WTC11 (cell line): ENCODE measurements at regions not wholly inside any gene's neighbourhood (a gene's known extent, or its start where the extent isn't known, plus 50 kb on each side); places are given as distances from the start of the nearest gene placed in this dataset.

ENCODE experiments used
- ATAC-seq: fragments of 200-7000 bp; cut with Tn5 transposase; 2 replicates; pipeline ENCODE4 v1.10.0; 2021; ENCODE audit warnings: mild to moderate bottlenecking, moderate library complexity
- CTCF ChIA-PET: fragments of 300-600 bp; sonication (Branson Sonifier 250); formaldehyde crosslinking; loops from one replicate; lab custom pipeline; 2021; ENCODE audit warnings: antibody characterized with exemption; lab: Charles Lee
- POLR2A ChIA-PET: fragments of 350-600 bp; sonication (Branson Sonifier 250); formaldehyde crosslinking; loops from one replicate; lab custom pipeline; 2021; ENCODE audit warnings: antibody characterized with exemption; lab: Charles Lee
- DNase-seq: peaks from one replicate; pipeline ENCODE4 v3.0.0; 2021; ENCODE audit warnings: low spot score
- H3K27ac Mint-ChIP-seq: 2 replicates; pipeline ENCODE4 v1.8.0; 2021; ENCODE audit warnings: mixed read lengths
- H3K27me3 Mint-ChIP-seq: 2 replicates; pipeline ENCODE4 v1.8.0; 2021; ENCODE audit warnings: low read depth, mild to moderate bottlenecking, moderate library complexity, mixed read lengths
- H3K36me3 Mint-ChIP-seq: 2 replicates; pipeline ENCODE4 v1.8.0; 2021; ENCODE audit warnings: mixed read lengths
- H3K4me1 Mint-ChIP-seq: 2 replicates; pipeline ENCODE4 v1.8.0; 2022; ENCODE audit warnings: mixed read lengths
- H3K4me3 Mint-ChIP-seq: 2 replicates; pipeline ENCODE4 v1.8.0; 2021; ENCODE audit warnings: mild to moderate bottlenecking, moderate library complexity, mixed read lengths
- H3K9me3 Mint-ChIP-seq: 2 replicates; pipeline ENCODE4 v1.8.0; 2021; ENCODE audit warnings: mixed read lengths
- CREB1 ChIP-seq: sonication (generic); formaldehyde crosslinking; IDR thresholded peaks from 2 replicates; pipeline ENCODE4 v1.8.0; 2023; ENCODE audit warnings: mild to moderate bottlenecking, missing genetic modification reagents
- ESRRA ChIP-seq: sonication (generic); formaldehyde crosslinking; IDR thresholded peaks from 2 replicates; pipeline ENCODE4 v1.8.1; 2022; ENCODE audit warnings: mild to moderate bottlenecking, missing genetic modification reagents, borderline replicate concordance
- GABPB1 ChIP-seq: sonication (generic); formaldehyde crosslinking; IDR thresholded peaks from 2 replicates; pipeline ENCODE4 v1.8.1; 2023; ENCODE audit warnings: mild to moderate bottlenecking, missing genetic modification reagents
- GRHL2 ChIP-seq: fragments of 250-450 bp; sonication (Bioruptor Pico); IDR thresholded peaks from 2 replicates; pipeline ENCODE4 v1.8.0; 2022; ENCODE audit warnings: mild to moderate bottlenecking, moderate library complexity; ENCODE audit not compliant: insufficient replicate concordance, severe bottlenecking
- IRF2 ChIP-seq: sonication (generic); formaldehyde crosslinking; IDR thresholded peaks from 2 replicates; pipeline ENCODE4 v1.8.0; 2022; ENCODE audit warnings: low read depth, missing genetic modification reagents, borderline replicate concordance
- PRRX2 ChIP-seq: fragments of 250-450 bp; sonication (Bioruptor Pico); IDR thresholded peaks from 2 replicates; pipeline ENCODE4 v1.8.0; 2021; ENCODE audit warnings: mild to moderate bottlenecking
- SOX15 ChIP-seq: fragments of 250-450 bp; sonication (Bioruptor Pico); IDR thresholded peaks from 2 replicates; pipeline ENCODE4 v1.9.0; 2021; ENCODE audit warnings: mild to moderate bottlenecking
- TCF7 ChIP-seq: sonication (generic); formaldehyde crosslinking; IDR thresholded peaks from 2 replicates; pipeline ENCODE4 v1.8.0; 2022; ENCODE audit warnings: mild to moderate bottlenecking, low read depth, missing genetic modification reagents, moderate library complexity
- ZBTB21 ChIP-seq: sonication (generic); formaldehyde crosslinking; IDR thresholded peaks from 2 replicates; pipeline ENCODE4 v1.8.1; 2023; ENCODE audit warnings: mild to moderate bottlenecking, missing genetic modification reagents, borderline replicate concordance
- ZNF138 ChIP-seq: sonication (generic); formaldehyde crosslinking; conservative IDR thresholded peaks from 2 replicates; pipeline ENCODE4 v1.8.1; 2022; ENCODE audit warnings: mild to moderate bottlenecking, moderate library complexity, missing genetic modification reagents
- TF ChIP-seq, protein P1 (sequence below): sonication (generic); formaldehyde crosslinking; conservative IDR thresholded peaks from 2 replicates; pipeline ENCODE4 v1.8.1; 2022; ENCODE audit warnings: mild to moderate bottlenecking, missing genetic modification reagents
- TF ChIP-seq, protein P2 (sequence below): sonication (generic); formaldehyde crosslinking; IDR thresholded peaks from 2 replicates; pipeline ENCODE4 v1.8.1; 2023; ENCODE audit warnings: mild to moderate bottlenecking, missing genetic modification reagents
- TF ChIP-seq, protein P3 (sequence below): sonication (generic); formaldehyde crosslinking; conservative IDR thresholded peaks from 2 replicates; pipeline ENCODE4 v1.8.1; 2023; ENCODE audit warnings: mild to moderate bottlenecking, low read depth, missing genetic modification reagents, moderate library complexity
- TF ChIP-seq, protein P4 (sequence below): sonication (generic); formaldehyde crosslinking; IDR thresholded peaks from 2 replicates; pipeline ENCODE4 v1.8.1; 2022; ENCODE audit warnings: low read depth, missing genetic modification reagents, borderline replicate concordance
- TF ChIP-seq, protein P5 (sequence below): sonication (generic); formaldehyde crosslinking; IDR thresholded peaks from 2 replicates; pipeline ENCODE4 v1.8.0; 2023; ENCODE audit warnings: missing genetic modification reagents
- TF ChIP-seq, protein P6 (sequence below): sonication (generic); formaldehyde crosslinking; IDR thresholded peaks from 2 replicates; pipeline ENCODE4 v1.8.1; 2023; ENCODE audit warnings: mild to moderate bottlenecking, missing genetic modification reagents
- TF ChIP-seq, protein P7 (sequence below): sonication (generic); formaldehyde crosslinking; IDR thresholded peaks from 2 replicates; pipeline ENCODE4 v1.8.1; 2023; ENCODE audit warnings: mild to moderate bottlenecking, missing genetic modification reagents, borderline replicate concordance

DNA sequence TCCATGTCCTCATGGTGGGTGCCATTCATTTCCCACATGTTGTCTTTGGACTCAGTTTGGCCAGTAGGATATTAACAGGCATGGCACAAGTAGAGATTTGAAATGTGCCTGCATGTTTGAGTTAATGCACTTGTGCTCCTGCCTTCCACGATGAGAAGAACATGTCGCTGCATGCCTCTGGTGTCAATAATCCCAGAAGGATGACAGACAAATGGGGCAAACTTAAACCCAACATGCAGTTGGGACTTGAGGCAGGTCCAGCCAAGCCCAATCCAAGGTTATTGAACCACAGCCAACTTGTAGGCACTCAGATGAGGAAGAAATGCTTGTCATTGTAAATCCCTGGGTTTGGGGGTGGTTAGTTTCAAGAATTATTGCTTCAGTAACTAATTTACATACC, 174.6 kb downstream of the TRIM33 start:
- ATAC-seq = no peak
- H3K9me3 Mint-ChIP-seq = peaks cover 21% of the 10 kb centered on the region
- POLR2A ChIA-PET = no interaction called here
- CTCF ChIA-PET = no interaction called here
- no peaks in the 10 kb centered on the region for H3K36me3 Mint-ChIP-seq
- H3K4me3 Mint-ChIP-seq = no peak overlapping the region
- H3K4me1 Mint-ChIP-seq = no peaks in the 10 kb centered on the region
- TF ChIP-seq GRHL2 (CRISPR knock-in tag) = no peak
- TF ChIP-seq, protein P1, sequence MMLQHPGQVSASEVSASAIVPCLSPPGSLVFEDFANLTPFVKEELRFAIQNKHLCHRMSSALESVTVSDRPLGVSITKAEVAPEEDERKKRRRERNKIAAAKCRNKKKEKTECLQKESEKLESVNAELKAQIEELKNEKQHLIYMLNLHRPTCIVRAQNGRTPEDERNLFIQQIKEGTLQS (CRISPR knock-in tag) = no peak
- TF ChIP-seq TCF7 (CRISPR knock-in tag) = no peak
- TF ChIP-seq ZBTB21 = no peak
- TF ChIP-seq, protein P2, sequence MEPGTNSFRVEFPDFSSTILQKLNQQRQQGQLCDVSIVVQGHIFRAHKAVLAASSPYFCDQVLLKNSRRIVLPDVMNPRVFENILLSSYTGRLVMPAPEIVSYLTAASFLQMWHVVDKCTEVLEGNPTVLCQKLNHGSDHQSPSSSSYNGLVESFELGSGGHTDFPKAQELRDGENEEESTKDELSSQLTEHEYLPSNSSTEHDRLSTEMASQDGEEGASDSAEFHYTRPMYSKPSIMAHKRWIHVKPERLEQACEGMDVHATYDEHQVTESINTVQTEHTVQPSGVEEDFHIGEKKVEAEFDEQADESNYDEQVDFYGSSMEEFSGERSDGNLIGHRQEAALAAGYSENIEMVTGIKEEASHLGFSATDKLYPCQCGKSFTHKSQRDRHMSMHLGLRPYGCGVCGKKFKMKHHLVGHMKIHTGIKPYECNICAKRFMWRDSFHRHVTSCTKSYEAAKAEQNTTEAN = no peak
- no peak for TF ChIP-seq SOX15
- TF ChIP-seq PRRX2 = no peak
- TF ChIP-seq, protein P3, sequence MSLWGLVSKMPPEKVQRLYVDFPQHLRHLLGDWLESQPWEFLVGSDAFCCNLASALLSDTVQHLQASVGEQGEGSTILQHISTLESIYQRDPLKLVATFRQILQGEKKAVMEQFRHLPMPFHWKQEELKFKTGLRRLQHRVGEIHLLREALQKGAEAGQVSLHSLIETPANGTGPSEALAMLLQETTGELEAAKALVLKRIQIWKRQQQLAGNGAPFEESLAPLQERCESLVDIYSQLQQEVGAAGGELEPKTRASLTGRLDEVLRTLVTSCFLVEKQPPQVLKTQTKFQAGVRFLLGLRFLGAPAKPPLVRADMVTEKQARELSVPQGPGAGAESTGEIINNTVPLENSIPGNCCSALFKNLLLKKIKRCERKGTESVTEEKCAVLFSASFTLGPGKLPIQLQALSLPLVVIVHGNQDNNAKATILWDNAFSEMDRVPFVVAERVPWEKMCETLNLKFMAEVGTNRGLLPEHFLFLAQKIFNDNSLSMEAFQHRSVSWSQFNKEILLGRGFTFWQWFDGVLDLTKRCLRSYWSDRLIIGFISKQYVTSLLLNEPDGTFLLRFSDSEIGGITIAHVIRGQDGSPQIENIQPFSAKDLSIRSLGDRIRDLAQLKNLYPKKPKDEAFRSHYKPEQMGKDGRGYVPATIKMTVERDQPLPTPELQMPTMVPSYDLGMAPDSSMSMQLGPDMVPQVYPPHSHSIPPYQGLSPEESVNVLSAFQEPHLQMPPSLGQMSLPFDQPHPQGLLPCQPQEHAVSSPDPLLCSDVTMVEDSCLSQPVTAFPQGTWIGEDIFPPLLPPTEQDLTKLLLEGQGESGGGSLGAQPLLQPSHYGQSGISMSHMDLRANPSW (CRISPR knock-in tag) = no peak
- no peak for TF ChIP-seq IRF2
- TF ChIP-seq, protein P4, sequence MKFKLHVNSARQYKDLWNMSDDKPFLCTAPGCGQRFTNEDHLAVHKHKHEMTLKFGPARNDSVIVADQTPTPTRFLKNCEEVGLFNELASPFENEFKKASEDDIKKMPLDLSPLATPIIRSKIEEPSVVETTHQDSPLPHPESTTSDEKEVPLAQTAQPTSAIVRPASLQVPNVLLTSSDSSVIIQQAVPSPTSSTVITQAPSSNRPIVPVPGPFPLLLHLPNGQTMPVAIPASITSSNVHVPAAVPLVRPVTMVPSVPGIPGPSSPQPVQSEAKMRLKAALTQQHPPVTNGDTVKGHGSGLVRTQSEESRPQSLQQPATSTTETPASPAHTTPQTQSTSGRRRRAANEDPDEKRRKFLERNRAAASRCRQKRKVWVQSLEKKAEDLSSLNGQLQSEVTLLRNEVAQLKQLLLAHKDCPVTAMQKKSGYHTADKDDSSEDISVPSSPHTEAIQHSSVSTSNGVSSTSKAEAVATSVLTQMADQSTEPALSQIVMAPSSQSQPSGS = no peak
- no peak for TF ChIP-seq ESRRA
- TF ChIP-seq, protein P5, sequence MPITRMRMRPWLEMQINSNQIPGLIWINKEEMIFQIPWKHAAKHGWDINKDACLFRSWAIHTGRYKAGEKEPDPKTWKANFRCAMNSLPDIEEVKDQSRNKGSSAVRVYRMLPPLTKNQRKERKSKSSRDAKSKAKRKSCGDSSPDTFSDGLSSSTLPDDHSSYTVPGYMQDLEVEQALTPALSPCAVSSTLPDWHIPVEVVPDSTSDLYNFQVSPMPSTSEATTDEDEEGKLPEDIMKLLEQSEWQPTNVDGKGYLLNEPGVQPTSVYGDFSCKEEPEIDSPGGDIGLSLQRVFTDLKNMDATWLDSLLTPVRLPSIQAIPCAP (CRISPR knock-in tag) = no peak
- TF ChIP-seq, protein P6, sequence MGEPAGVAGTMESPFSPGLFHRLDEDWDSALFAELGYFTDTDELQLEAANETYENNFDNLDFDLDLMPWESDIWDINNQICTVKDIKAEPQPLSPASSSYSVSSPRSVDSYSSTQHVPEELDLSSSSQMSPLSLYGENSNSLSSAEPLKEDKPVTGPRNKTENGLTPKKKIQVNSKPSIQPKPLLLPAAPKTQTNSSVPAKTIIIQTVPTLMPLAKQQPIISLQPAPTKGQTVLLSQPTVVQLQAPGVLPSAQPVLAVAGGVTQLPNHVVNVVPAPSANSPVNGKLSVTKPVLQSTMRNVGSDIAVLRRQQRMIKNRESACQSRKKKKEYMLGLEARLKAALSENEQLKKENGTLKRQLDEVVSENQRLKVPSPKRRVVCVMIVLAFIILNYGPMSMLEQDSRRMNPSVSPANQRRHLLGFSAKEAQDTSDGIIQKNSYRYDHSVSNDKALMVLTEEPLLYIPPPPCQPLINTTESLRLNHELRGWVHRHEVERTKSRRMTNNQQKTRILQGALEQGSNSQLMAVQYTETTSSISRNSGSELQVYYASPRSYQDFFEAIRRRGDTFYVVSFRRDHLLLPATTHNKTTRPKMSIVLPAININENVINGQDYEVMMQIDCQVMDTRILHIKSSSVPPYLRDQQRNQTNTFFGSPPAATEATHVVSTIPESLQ (CRISPR knock-in tag) = no peak
- no peak for TF ChIP-seq GABPB1 (CRISPR knock-in tag)
- no peak for TF ChIP-seq CREB1 (CRISPR knock-in tag)
- TF ChIP-seq, protein P7, sequence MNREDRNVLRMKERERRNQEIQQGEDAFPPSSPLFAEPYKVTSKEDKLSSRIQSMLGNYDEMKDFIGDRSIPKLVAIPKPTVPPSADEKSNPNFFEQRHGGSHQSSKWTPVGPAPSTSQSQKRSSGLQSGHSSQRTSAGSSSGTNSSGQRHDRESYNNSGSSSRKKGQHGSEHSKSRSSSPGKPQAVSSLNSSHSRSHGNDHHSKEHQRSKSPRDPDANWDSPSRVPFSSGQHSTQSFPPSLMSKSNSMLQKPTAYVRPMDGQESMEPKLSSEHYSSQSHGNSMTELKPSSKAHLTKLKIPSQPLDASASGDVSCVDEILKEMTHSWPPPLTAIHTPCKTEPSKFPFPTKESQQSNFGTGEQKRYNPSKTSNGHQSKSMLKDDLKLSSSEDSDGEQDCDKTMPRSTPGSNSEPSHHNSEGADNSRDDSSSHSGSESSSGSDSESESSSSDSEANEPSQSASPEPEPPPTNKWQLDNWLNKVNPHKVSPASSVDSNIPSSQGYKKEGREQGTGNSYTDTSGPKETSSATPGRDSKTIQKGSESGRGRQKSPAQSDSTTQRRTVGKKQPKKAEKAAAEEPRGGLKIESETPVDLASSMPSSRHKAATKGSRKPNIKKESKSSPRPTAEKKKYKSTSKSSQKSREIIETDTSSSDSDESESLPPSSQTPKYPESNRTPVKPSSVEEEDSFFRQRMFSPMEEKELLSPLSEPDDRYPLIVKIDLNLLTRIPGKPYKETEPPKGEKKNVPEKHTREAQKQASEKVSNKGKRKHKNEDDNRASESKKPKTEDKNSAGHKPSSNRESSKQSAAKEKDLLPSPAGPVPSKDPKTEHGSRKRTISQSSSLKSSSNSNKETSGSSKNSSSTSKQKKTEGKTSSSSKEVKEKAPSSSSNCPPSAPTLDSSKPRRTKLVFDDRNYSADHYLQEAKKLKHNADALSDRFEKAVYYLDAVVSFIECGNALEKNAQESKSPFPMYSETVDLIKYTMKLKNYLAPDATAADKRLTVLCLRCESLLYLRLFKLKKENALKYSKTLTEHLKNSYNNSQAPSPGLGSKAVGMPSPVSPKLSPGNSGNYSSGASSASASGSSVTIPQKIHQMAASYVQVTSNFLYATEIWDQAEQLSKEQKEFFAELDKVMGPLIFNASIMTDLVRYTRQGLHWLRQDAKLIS (CRISPR knock-in tag) = no peak
- TF ChIP-seq ZNF138 (CRISPR knock-in tag) = no peak
- DNase-seq = no peak
- peaks cover 35% of the 10 kb centered on the region for H3K27me3 Mint-ChIP-seq
- H3K27ac Mint-ChIP-seq = no peak overlapping the region
